Astrocyte of the spinal cord (primary cell): ENCODE measurements at regions not wholly inside any gene's neighbourhood (a gene's known extent, or its start where the extent isn't known, plus 50 kb on each side); places are given as distances from the start of the nearest gene placed in this dataset.

Experiments used
- DNase-seq: peaks from one replicate; pipeline ENCODE4 v3.0.0; 2011; ENCODE audit warnings: low read depth, low spot score
- H3K4me3 ChIP-seq: 2 replicates; pipeline ENCODE4 v1.5.1; 2011; ENCODE audit warnings: low read depth, mild to moderate bottlenecking, low read length, moderate library complexity
- in situ Hi-C: cut with HindIII; loops from 2 replicates; pipeline ENCODE4 v1.10.0; 2017; ENCODE audit warnings: low sequenced_read_pairs
- TF ChIP-seq, protein P1 (sequence below): IDR thresholded peaks from 2 replicates; pipeline ENCODE4 v1.5.1; 2012; ENCODE audit warnings: low read depth, mild to moderate bottlenecking, low read length, inconsistent platforms

DNA sequence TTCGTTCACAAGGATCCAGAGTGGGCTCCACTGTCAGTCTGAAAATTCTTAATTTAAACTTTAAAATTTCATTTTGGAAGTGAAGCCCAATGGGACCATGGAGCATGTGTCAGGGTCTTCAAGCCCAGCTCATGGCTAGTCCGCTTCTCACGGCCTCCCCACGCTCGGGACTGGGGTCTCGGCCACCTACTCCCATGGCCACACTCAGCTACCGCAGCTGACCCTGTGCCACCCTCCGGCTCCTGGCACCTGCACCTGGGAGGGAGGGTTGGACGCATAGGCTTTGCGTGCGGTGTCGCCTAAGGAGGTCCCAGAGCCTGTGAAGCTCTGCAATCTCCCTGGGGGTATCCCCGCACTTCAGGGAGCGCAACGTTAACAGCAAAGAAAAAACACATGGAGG, 175.7 kb upstream of the PRLR start:
- in situ Hi-C loops, result no loop called here
- H3K4me3 ChIP-seq, result no peak overlapping the region
- TF ChIP-seq, protein P1, sequence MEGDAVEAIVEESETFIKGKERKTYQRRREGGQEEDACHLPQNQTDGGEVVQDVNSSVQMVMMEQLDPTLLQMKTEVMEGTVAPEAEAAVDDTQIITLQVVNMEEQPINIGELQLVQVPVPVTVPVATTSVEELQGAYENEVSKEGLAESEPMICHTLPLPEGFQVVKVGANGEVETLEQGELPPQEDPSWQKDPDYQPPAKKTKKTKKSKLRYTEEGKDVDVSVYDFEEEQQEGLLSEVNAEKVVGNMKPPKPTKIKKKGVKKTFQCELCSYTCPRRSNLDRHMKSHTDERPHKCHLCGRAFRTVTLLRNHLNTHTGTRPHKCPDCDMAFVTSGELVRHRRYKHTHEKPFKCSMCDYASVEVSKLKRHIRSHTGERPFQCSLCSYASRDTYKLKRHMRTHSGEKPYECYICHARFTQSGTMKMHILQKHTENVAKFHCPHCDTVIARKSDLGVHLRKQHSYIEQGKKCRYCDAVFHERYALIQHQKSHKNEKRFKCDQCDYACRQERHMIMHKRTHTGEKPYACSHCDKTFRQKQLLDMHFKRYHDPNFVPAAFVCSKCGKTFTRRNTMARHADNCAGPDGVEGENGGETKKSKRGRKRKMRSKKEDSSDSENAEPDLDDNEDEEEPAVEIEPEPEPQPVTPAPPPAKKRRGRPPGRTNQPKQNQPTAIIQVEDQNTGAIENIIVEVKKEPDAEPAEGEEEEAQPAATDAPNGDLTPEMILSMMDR, result no peak
- no peak for DNase-seq

DNA sequence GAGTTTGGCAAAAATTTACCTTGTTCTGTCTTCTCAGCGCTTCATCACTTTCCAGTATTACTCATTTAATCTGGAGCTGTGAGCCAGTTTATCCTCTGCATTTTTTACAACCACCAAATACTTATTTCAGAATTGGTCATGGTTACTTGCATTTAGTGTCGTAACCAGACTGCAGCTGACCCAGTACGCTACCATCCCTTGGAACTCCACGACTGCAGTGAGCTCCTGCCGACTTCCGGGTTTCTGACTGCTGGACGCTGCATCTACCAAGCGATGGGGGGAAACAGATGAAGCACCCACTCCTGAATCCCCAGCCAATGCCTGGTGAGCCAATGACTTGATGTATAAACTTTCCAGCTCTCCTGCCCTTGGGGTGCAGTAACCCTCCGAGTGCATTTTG, 174.4 kb upstream of the PRLR start:
- in situ Hi-C loops, result no loop called here
- TF ChIP-seq, protein P1, result no peak
- DNase-seq, result no peak
- H3K4me3 ChIP-seq, result no peak overlapping the region

- in situ Hi-C loops, result no loop called here
- TF ChIP-seq, protein P1, result no peak
- DNase-seq, result no peak
- no peak overlapping the region for H3K4me3 ChIP-seq
Measured at GRCh38 chr5:35393901-35394300, 163.6 kb upstream of the PRLR start.

- no peak for DNase-seq
- in situ Hi-C loops, result no loop called here
- no peak overlapping the region for H3K4me3 ChIP-seq
- TF ChIP-seq, protein P1, result no peak
Measured at GRCh38 chr5:35384658-35385057, 154.4 kb upstream of the PRLR start.

DNA sequence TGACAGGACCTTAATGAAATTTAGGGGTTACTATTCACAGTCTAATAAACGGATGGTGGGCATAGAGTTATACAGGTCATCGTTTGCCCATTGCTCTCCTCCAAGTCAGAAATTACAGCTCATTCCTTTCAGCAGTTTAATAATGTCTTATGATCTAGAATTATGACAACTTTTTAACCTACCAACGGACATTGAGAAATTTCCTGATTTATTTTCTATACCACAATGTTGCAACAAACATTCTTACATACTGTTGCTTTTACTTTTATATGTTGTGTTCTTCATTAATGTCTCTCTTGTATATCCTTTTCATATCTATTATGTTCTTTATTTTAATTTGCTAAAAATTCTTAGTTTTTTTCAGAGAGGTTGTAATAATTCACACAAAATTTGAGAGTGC, 152.8 kb upstream of the PRLR start:
- TF ChIP-seq, protein P1, result no peak
- no peak overlapping the region for H3K4me3 ChIP-seq
- in situ Hi-C loops, result no loop called here
- no peak for DNase-seq

DNA sequence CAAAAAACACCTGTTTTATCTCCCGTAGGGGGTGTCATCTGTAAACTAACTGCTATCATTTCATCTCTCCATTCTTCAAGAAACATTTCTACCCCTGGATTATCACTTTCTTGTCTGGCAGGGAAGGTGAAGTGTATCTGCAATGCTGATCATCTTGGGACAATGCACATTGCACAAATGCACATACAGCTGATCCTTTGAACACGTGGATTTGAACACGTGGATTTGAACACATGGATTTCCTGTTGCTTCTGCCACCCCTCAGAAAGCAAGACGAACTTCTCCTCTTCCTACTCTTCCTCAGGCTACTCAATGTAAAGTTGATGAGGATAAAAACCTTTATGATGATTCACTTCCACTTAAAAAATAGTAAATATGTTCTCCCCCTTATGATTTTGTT, 147.4 kb upstream of the PRLR start:
- TF ChIP-seq, protein P1, result no peak
- no peak overlapping the region for H3K4me3 ChIP-seq
- no peak for DNase-seq
- in situ Hi-C loops, result no loop called here

DNA sequence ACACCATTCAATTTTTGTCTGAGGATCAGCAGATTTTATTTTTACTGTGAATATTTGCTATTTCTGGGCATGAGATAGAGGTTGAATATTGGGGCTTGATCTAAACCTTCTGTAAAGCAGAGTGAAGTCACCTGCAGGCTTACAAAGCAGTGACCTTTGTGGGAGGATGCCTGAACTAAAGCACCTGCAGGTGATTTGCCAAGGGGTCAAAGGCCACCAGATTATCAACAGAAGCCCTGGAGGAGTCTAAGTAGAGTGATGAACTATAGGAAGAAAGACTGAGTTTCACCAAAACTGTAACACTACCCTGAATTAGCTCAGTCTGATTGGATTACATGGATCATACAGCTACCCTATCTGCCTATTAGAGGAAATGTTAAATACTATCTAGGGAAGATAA, 144.3 kb upstream of the PRLR start:
- in situ Hi-C loops, result no loop called here
- TF ChIP-seq, protein P1, result no peak
- DNase-seq, result no peak
- no peak overlapping the region for H3K4me3 ChIP-seq
